ENCODE measurements at regions not wholly inside any gene's neighbourhood (a gene's known extent, or its start where the extent isn't known, plus 50 kb on each side); places are given as distances from the start of the nearest gene placed in this dataset.

GRCh38 chr5:171633776-171634470 is 151.7 kb upstream of the SMIM23 start:
- Histone ChIP-seq H3K79me2 (ENCODE audit: control insufficient read depth in 1 of 2, insufficient read depth in 2 of 2, low read length in 2 of 2) (no peaks in the 10 kb centered on the region), H3K18ac (ENCODE audit: extremely low read depth, low read length) (no peak overlapping the region), H3K4me2 (ENCODE audit: insufficient read depth in 1 of 2, low read depth in 2 of 2, low read length in 2 of 2) (no peak overlapping the region), H2BK15ac (ENCODE audit: low read length) (no peak overlapping the region), H4K5ac (ENCODE audit: insufficient read length, low read depth, low read length) (no peak overlapping the region), H2AFZ (ENCODE audit: low read length) (no peak overlapping the region), H3K14ac (ENCODE audit: insufficient read length) (no peak overlapping the region), H2BK120ac (replicated peaks; ENCODE audit: low read depth, low read length) (no peak overlapping the region), H4K20me1 (replicated peaks in 1 of 2; ENCODE audit: control insufficient read depth in 1 of 2, insufficient read depth in 2 of 2, low read length in 2 of 2) (no peaks in the 10 kb centered on the region), H2AK5ac (ENCODE audit: low read depth, low read length) (no peak overlapping the region), H3K23ac (ENCODE audit: insufficient read length) (no peak overlapping the region), H3K27ac (ENCODE audit: low read depth, low read length) (no peak overlapping the region), H2BK5ac (ENCODE audit: low read depth, low read length) (no peak overlapping the region), H3K9me3 (ENCODE audit: insufficient read depth in 2 of 2, low read depth in 1 of 2, low read length in 1 of 2) (no peaks in the 10 kb centered on the region), H4K8ac (ENCODE audit: extremely low read depth, insufficient read depth, low read length) (no peak overlapping the region), H3K79me1 (ENCODE audit: low read depth, low read length) (no peaks in the 10 kb centered on the region), H2BK12ac (ENCODE audit: low read depth, low read length) (no peak overlapping the region), H4K91ac (replicated peaks; ENCODE audit: insufficient read length, low read length) (no peak overlapping the region), H3K56ac (replicated peaks; ENCODE audit: insufficient read length, low read depth, low read length) (no peak overlapping the region), H3K4me3 (ENCODE audit: extremely low read depth in 1 of 4, insufficient read depth in 2 of 4, low read depth in 3 of 4, low read length in 4 of 4) (no peak overlapping the region), H3K4me1 (replicated peaks in 1 of 4; ENCODE audit: control insufficient read depth in 3 of 4, insufficient read depth in 4 of 4, low read length in 3 of 4) (no peaks in the 10 kb centered on the region; a peak in 2 of 7 replicates), H3K4ac (replicated peaks; ENCODE audit: insufficient read length, low read depth, low read length) (no peak overlapping the region), H3K27me3 (replicated peaks in 1 of 4; ENCODE audit: control insufficient read depth in 3 of 4, extremely low read depth in 1 of 4, insufficient read depth in 3 of 4, low read length in 3 of 4) (peaks cover 1 to 25% (median 19%) of the 10 kb centered on the region in 4 experiments), H2BK20ac (ENCODE audit: low read length) (no peak overlapping the region), H3K9ac (replicated peaks in 1 of 4; ENCODE audit: extremely low read depth in 1 of 4, low read depth in 3 of 4, low read length in 3 of 4) (no peak overlapping the region), H3K36me3 (ENCODE audit: control insufficient read depth in 2 of 4, insufficient read depth in 4 of 4, low read length in 3 of 4) (no peaks in the 10 kb centered on the region), H3K23me2 (ENCODE audit: low read depth, low read length) (no peaks in the 10 kb centered on the region)
- ChIA-PET CTCF (ENCODE audit: partially characterized antibody) (no interaction called here), POLR2A (ENCODE audit: partially characterized antibody) (no interaction called here)
- FAIRE-seq (no peak), DNase-seq (ENCODE audit: low read depth in 1 of 2, low spot score in 2 of 2) (no peak)
- no peak for TF ChIP-seq TAF1 (IDR thresholded peaks at IDR 0.05; ENCODE audit: low read depth, low read length)
- no peak for TF ChIP-seq USF2 (IDR thresholded peaks at IDR 0.05; ENCODE audit: low read length)
- no peak for TF ChIP-seq SAP30 (IDR thresholded peaks at IDR 0.05; ENCODE audit: insufficient read depth, insufficient replicate concordance, low read length)
- TF ChIP-seq KDM4A (IDR thresholded peaks at IDR 0.05; ENCODE audit: low read depth, low read length, severe bottlenecking) = no peak
- TF ChIP-seq CBX8 (IDR thresholded peaks at IDR 0.05; ENCODE audit: borderline replicate concordance, low read depth, low read length) = no peak
- no peak for TF ChIP-seq MAX (IDR thresholded peaks at IDR 0.05)
- TF ChIP-seq NANOG (IDR thresholded peaks at IDR 0.05; ENCODE audit: insufficient read depth, low read depth, low read length, poor library complexity, severe bottlenecking) = no peak
- no peak for TF ChIP-seq CHD1 (IDR thresholded peaks at IDR 0.05; ENCODE audit: low read depth, low read length)
- no peak for TF ChIP-seq BRCA1 (IDR thresholded peaks at IDR 0.05; ENCODE audit: low read depth, low read length)
- no peak for TF ChIP-seq E2F6 (IDR thresholded peaks at IDR 0.05)
- WGBS, 2 experiments (ENCODE audit: extremely low coverage in 1 of 2, insufficient coverage in 1 of 2, insufficient read length in 1 of 2, insufficient replicate concordance in 2 of 2, low coverage in 1 of 2, low lambda C conversion rate in 2 of 2, missing lambda C conversion rate in 1 of 2) = 95% methylated on average over 7 of the region's 7 CpGs; no CpG with 5 or more reads in 1 of the 2 experiments

All from H1 (cell line).